ENCODE measurements at regions not wholly inside any gene's neighbourhood (a gene's known extent, or its start where the extent isn't known, plus 50 kb on each side); places are given as distances from the start of the nearest gene placed in this dataset.

- TF ChIP-seq REST (IDR thresholded peaks at IDR 0.05; ENCODE audit: insufficient read depth in 1 of 2, low read depth in 2 of 2, low read length in 1 of 2): no peak
- TF ChIP-seq CTCF (IDR thresholded peaks at IDR 0.05): no peak
- TF ChIP-seq SIN3A (IDR thresholded peaks at IDR 0.05; ENCODE audit: borderline replicate concordance, insufficient read depth, low read depth, low read length): no peak
- no peak for TF ChIP-seq TCF7L2 (IDR thresholded peaks at IDR 0.05; ENCODE audit: low read depth, low read length)
- TF ChIP-seq POLR2AphosphoS5 (IDR thresholded peaks at IDR 0.05; ENCODE audit: low read depth, low read length): no peak
- intact Hi-C loops (cut with micrococcal nuclease; ENCODE audit: unreplicated experiment) (no loop called here), in situ Hi-C loops (cut with HindIII; ENCODE audit: low pct_unique_long_range_greater_than_20kb, low sequenced_read_pairs) (no loop called here)
- Histone ChIP-seq H3K4me3 (ENCODE audit: low read depth in 2 of 2, low read length in 2 of 2) (no peak overlapping the region), H3K27me3 (ENCODE audit: control insufficient read depth, insufficient read depth, low read length) (no peaks in the 10 kb centered on the region), H3K27ac (ENCODE audit: low read length) (no peak overlapping the region), H3K4me1 (ENCODE audit: control insufficient read depth, insufficient read depth, low read length) (no peaks in the 10 kb centered on the region), H3K9me3 (ENCODE audit: control insufficient read depth, insufficient read depth, low read depth, low read length) (no peaks in the 10 kb centered on the region), H3K36me3 (ENCODE audit: control insufficient read depth, insufficient read depth, low read length) (no peaks in the 10 kb centered on the region)
- POLR2A ChIA-PET: no interaction called here
- no TSS peak for BruUV-seq (replicated peaks)
- ATAC-seq: no peak
- DNase-seq (ENCODE audit: low read depth, low spot score): no peak
- CTCF ChIA-PET: no interaction called here
Measured at GRCh38 chr4:136900696-136901095, 631.6 kb downstream of the PCDH18 start.

- no TSS peak for BruUV-seq (replicated peaks)
- in situ Hi-C loops (cut with HindIII; ENCODE audit: low pct_unique_long_range_greater_than_20kb, low sequenced_read_pairs) (no loop called here), intact Hi-C loops (cut with micrococcal nuclease; ENCODE audit: unreplicated experiment) (loop anchor here (5.0 kb wide), 1 partner anchor 719 kb away; no protein-coding TSS in a partner anchor)
- Histone ChIP-seq H3K4me1 (ENCODE audit: control insufficient read depth, insufficient read depth, low read length) (no peaks in the 10 kb centered on the region), H3K27me3 (ENCODE audit: control insufficient read depth, insufficient read depth, low read length) (no peaks in the 10 kb centered on the region), H3K27ac (ENCODE audit: low read length) (no peak overlapping the region), H3K36me3 (ENCODE audit: control insufficient read depth, insufficient read depth, low read length) (no peaks in the 10 kb centered on the region), H3K9me3 (ENCODE audit: control insufficient read depth, insufficient read depth, low read depth, low read length) (no peaks in the 10 kb centered on the region), H3K4me3 (ENCODE audit: low read depth in 2 of 2, low read length in 2 of 2) (no peak overlapping the region)
- TF ChIP-seq REST (IDR thresholded peaks at IDR 0.05; ENCODE audit: insufficient read depth in 1 of 2, low read depth in 2 of 2, low read length in 1 of 2): no peak
- no peak for TF ChIP-seq POLR2AphosphoS5 (IDR thresholded peaks at IDR 0.05; ENCODE audit: low read depth, low read length)
- TF ChIP-seq SIN3A (IDR thresholded peaks at IDR 0.05; ENCODE audit: borderline replicate concordance, insufficient read depth, low read depth, low read length): no peak
- TF ChIP-seq TCF7L2 (IDR thresholded peaks at IDR 0.05; ENCODE audit: low read depth, low read length): no peak
- no peak for TF ChIP-seq CTCF (IDR thresholded peaks at IDR 0.05)
- DNase-seq (ENCODE audit: low read depth, low spot score): no peak
- ChIA-PET CTCF (no interaction called here), POLR2A (no interaction called here)
- ATAC-seq: no peak
Measured at GRCh38 chr4:136898590-136899248, 633.6 kb downstream of the PCDH18 start.

All from Panc1 (cell line).